Uterus (tissue), 3 donors: ENCODE measurements at regions not wholly inside any gene's neighbourhood (a gene's known extent, or its start where the extent isn't known, plus 50 kb on each side); places are given as distances from the start of the nearest gene placed in this dataset.

ENCODE experiments used
- DNase-seq, 2 donors: peaks; one replicate each; pipeline ENCODE4 v3.0.0-alpha.2; 2019 to 2020
- H3K27ac ChIP-seq, 2 donors: fragments of 200-600 bp; sonication (generic); 1 replicate in 1 of 2; 2 replicates in 1 of 2; pipeline ENCODE4 v1.5.1; 2016 to 2018
- H3K27me3 ChIP-seq, 2 donors: fragments of 200-600 bp; sonication (generic); one replicate each; pipeline ENCODE4 v1.5.1; 2018 to 2019; ENCODE audit warnings: control low read depth in 1 of 2
- H3K36me3 ChIP-seq, 2 donors: fragments of 200-600 bp; sonication (generic); one replicate each; pipeline ENCODE4 v1.5.1; 2019; ENCODE audit warnings: control low read depth in 1 of 2
- H3K4me1 ChIP-seq, 2 donors: fragments of 200-600 bp; sonication (generic); one replicate each; pipeline ENCODE4 v1.5.1; 2018 to 2019; ENCODE audit warnings: control low read depth in 1 of 2
- H3K4me3 ChIP-seq, 2 donors: fragments of 200-600 bp; sonication (generic); 1 replicate in 1 of 2; 2 replicates in 1 of 2; pipeline ENCODE4 v1.5.1; 2018 to 2019; ENCODE audit warnings: mild to moderate bottlenecking in 1 of 2
- H3K9me3 ChIP-seq, 2 donors: fragments of 200-600 bp; sonication (generic); one replicate each; pipeline ENCODE4 v1.5.1; 2019; ENCODE audit warnings: control low read depth in 1 of 2
- CTCF ChIP-seq, 4 experiments: fragments of 200-600 bp in 2 of 4; fragments of 450-650 bp in 2 of 4; sonication (generic) in 2 of 4; IDR thresholded peaks; one replicate each; pipeline ENCODE4 v1.5.1; 2016 to 2019; ENCODE audit warnings: antibody characterized with exemption in 4 of 4, mild to moderate bottlenecking in 2 of 4, moderate library complexity in 1 of 4
- POLR2A ChIP-seq, 2 donors: fragments of 450-650 bp; IDR thresholded peaks; one replicate each; pipeline ENCODE4 v1.6.1; 2016; ENCODE audit warnings: antibody characterized with exemption in 2 of 2, mild to moderate bottlenecking in 1 of 2, moderate library complexity in 1 of 2
- intact Hi-C: fragments of 100-400 bp; cut with DNase I; formaldehyde crosslinking; loops from one replicate; pipeline ENCODE4 v1.15.1; 2023; ENCODE audit warnings: low total_unique reads
- donor health status: DM: yes; HTN: yes; CAD: no.

DNA sequence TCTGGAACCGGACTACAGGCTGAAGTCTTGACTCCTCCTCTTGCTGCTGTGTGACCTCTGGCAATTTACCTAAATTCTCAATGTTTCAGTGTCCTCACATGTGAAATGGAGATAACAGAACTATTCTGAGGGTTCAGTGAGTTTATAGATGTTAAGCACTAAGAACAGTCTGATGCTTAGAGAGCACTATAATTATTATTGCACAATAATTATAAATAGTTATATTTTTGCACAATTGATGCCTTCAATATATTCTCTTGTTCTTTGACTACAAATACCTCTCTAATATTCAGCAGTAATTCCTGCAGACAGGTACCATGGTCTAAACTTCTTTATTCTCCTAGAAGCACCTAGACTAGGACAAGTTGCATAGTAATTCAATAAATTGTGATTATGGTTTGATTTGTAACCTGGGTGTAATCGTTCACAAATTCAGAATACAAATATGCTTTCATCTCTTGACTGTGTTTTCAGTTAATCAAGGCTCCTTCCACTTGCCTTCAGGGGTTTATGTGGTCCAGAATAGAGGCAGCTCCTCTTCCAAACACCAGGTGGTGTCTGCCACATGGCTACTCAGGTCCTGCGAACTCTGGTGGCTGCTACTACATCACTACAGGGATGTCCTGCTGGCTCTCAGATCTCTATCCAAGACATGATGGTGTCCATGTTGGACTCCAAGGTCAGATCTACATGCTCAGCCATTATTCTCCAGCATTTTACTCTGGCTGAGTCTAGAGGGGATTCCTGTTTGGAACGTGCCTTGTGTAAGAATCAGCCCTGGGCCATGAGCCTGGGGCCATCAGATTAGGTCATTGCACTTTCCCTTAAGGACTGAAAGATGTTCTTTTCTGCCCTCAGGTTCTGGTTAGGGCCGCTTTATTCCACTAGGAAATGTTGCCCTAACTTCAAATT is 103.4 kb downstream of the QRFPR start:
- H3K4me3 ChIP-seq = no peak overlapping the region
- no peaks in the 10 kb centered on the region for H3K27me3 ChIP-seq
- intact Hi-C loops = no loop called here
- H3K4me1 ChIP-seq = no peaks in the 10 kb centered on the region
- no peak for TF ChIP-seq CTCF (IDR thresholded peaks at IDR 0.05)
- no peak for TF ChIP-seq POLR2A (IDR thresholded peaks at IDR 0.05)
- H3K9me3 ChIP-seq = no peaks in the 10 kb centered on the region
- no peaks in the 10 kb centered on the region for H3K36me3 ChIP-seq
- H3K27ac ChIP-seq = no peak overlapping the region
- DNase-seq = no peak

GRCh38 chr4:121273191-121273590 is 107.6 kb downstream of the QRFPR start:
- Histone ChIP-seq H3K4me1 (no peaks in the 10 kb centered on the region), H3K4me3 (no peak overlapping the region), H3K36me3 (no peaks in the 10 kb centered on the region), H3K27ac (no peak overlapping the region), H3K9me3 (no peaks in the 10 kb centered on the region), H3K27me3 (no peaks in the 10 kb centered on the region)
- no peak for DNase-seq
- TF ChIP-seq CTCF (IDR thresholded peaks at IDR 0.05) = no peak
- TF ChIP-seq POLR2A (IDR thresholded peaks at IDR 0.05) = no peak
- intact Hi-C loops = no loop called here

GRCh38 chr4:121272526-121272925 is 108.3 kb downstream of the QRFPR start:
- Histone ChIP-seq H3K4me1 (no peaks in the 10 kb centered on the region), H3K27ac (no peak overlapping the region), H3K27me3 (no peaks in the 10 kb centered on the region), H3K9me3 (no peaks in the 10 kb centered on the region), H3K4me3 (no peak overlapping the region), H3K36me3 (no peaks in the 10 kb centered on the region)
- intact Hi-C loops = no loop called here
- DNase-seq = no peak
- TF ChIP-seq POLR2A (IDR thresholded peaks at IDR 0.05) (no peak), CTCF (IDR thresholded peaks at IDR 0.05) (no peak)

DNA sequence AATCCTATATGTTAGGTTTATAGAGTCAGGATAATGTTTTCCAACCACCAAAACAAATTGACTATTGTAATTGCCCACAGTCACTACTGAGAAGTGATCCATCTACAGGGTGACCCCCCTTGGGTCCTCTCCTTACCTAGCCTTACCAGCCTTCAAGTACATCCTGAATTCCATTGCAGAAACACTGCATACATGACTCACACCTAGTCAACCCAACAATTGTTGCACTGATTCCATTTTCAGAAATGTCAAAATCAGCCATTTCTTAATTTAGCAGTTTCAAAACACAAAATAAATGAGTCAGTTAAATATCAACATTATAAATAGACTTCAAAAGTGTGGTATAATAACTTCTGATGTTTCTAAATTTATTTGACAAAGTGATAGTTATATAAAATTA is 106.3 kb upstream of the TNIP3 start:
- Histone ChIP-seq H3K9me3 (no peaks in the 10 kb centered on the region), H3K36me3 (no peaks in the 10 kb centered on the region), H3K27me3 (no peaks in the 10 kb centered on the region), H3K4me3 (no peak overlapping the region), H3K4me1 (no peaks in the 10 kb centered on the region), H3K27ac (no peak overlapping the region)
- no peak for DNase-seq
- intact Hi-C loops = no loop called here
- TF ChIP-seq POLR2A (IDR thresholded peaks at IDR 0.05) (no peak), CTCF (IDR thresholded peaks at IDR 0.05) (no peak)

DNA sequence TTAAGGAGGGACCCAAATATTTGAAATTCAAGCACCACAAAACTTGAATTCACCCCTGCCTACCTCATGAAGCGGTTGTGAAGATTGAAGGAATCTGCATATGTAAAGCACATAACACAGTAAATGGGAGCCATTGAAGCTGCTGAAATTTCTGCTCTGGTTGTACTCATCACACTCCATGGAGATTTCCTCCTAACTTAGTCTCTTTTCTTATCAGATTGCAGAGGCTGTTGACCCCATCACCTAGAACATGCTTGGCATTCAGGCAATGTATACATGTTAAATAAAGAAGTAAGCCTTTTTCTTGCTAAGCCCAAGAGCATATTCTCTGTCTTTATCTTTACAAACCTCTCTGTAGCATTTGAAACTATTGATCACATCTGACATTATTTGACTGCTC is 104.9 kb upstream of the TNIP3 start:
- TF ChIP-seq CTCF (IDR thresholded peaks at IDR 0.05) (no peak), POLR2A (IDR thresholded peaks at IDR 0.05) (no peak)
- Histone ChIP-seq H3K9me3 (no peaks in the 10 kb centered on the region), H3K36me3 (no peaks in the 10 kb centered on the region), H3K4me1 (no peaks in the 10 kb centered on the region), H3K27me3 (no peaks in the 10 kb centered on the region), H3K27ac (no peak overlapping the region), H3K4me3 (no peak overlapping the region)
- intact Hi-C loops = no loop called here
- no peak for DNase-seq
